HG03064 (cell line): ENCODE measurements at regions not wholly inside any gene's neighbourhood (a gene's known extent, or its start where the extent isn't known, plus 50 kb on each side); places are given as distances from the start of the nearest gene placed in this dataset.

Experiments used
- ATAC-seq: cut with Tn5 transposase; IDR thresholded peaks from one replicate; pipeline ENCODE4 v1.9.1; 2021; ENCODE audit warnings: low read depth; ENCODE audit not compliant: unreplicated experiment

DNA sequence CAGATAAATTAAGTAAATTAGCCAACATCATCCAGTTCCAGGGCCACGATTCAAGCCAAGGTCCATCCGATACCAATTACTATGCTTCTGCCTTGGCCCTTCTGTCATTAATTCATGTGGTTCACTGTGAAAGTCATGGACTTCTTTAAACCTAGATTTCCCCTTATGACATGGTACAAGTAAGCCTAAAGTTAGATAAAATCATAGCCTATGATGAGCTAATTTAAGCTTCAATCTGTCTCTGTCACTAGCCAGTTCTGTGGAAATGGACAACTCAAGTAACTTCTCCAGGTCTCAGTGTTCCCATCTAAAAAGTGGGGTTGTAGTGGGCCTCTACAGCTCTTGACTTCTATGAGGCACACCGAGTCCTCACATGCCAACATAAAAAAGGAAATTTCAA is 225.5 kb upstream of the MARCKS start:
- ATAC-seq = no peak

DNA sequence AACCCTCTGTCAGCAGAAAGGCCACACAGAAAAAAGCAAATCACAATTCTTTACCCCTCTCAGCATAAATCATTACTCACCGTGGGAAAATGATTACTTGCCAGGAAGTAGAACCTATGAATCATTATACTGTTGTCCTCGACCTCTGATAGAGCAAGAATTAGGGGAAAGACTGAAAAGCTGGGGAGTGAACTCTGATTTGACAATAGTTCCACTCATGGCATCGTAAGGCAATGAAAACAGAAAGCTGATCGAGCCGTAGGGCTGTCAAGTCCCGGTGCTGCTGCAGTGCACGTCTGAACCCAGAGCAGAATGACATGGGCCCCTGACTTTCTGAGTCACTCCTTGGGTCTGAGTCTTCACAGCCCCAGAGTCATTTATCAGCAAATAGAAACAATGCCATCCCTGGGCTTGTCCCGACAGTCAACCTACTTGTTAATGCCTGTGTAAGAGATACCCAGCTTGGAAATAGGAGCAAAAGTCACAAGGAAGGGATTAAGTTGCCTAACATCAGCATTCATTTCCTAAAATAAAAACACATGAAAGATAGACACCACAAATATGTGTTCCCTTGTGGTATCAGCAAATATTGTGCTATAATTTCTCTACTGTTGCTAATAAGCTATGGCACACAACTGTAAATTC is 224.8 kb upstream of the MARCKS start:
- peak; percentile 31 for ATAC-seq

DNA sequence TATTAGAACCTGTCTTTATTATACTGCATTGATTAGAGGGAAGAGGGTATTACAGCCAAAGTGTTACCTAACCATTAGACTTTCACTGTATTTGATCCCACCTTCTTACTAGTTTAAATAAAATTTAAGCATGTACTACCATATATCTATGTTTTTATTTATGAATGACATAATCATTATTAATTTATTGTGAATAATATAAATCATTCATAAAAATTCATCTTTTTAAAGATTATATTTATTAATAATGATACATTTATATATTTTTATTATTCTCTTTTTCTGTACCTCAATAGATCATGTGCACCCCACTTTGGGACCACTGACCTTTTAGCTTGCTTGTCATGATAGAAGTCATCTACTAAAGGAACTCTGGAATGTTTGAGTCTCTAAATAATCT is 223.5 kb upstream of the MARCKS start:
- ATAC-seq = no peak

GRCh38 chr6:113634352-113635163 is 222.6 kb upstream of the MARCKS start:
- ATAC-seq = no peak

DNA sequence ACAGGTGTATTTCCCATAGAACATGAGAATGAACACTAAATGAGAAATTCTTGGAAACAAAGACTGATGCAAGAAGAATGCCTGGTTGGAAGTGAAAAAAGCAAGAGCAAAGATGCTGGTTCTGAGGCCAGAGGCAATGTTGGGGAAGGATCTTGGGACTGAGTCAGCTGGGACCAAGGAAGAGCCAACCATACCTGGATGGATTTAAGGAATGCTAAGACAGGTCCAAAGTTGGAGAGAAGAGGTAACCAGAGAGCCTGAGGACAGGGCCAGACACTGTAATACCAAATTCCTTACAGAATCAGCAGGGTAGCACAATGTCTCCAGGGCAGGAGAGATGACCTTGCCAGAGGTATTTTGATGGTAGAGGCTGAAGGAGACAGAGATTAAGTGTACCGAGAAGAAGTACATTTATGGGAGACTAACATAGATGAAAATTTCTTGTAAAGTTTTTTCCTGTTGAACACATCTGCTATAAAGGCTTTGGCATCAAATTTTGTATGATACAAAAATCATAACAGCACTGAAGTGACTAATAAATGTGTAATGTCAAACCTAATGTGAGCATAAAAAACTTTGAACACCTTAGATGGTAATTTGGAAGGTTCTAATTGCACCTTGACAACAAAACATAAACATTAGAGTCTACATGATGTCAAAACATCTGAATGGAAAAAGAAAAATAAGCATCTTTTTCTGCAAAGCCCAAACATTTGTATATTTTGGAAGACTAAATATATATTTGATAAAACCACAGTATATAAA is 221.7 kb upstream of the MARCKS start:
- ATAC-seq = no peak

DNA sequence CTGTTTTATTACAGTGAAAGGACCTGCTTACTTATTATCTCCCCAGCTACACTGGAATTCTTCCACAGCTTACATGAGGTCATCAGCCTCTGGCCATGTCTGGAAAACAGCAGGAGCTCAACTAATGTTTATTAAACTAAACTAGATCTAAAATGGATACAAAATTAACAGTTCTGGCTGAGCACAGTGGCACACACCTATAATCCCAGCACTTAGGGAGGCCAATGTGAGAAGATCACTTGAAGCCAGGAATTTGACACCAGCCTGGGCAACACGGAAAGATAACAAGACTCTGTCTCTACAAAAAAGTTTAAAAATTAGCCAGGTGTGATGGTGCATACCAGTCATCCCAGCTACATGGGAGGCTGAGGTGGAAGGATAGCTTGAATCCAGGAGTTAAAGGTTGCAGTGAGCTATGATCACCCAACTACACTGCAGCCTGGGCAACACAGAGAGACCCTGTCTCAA is 220.8 kb upstream of the MARCKS start:
- ATAC-seq = no peak

- no peak for ATAC-seq
These were observed 217.1 kb upstream of the MARCKS start for GRCh38 chr6:113640051-113640450.

DNA sequence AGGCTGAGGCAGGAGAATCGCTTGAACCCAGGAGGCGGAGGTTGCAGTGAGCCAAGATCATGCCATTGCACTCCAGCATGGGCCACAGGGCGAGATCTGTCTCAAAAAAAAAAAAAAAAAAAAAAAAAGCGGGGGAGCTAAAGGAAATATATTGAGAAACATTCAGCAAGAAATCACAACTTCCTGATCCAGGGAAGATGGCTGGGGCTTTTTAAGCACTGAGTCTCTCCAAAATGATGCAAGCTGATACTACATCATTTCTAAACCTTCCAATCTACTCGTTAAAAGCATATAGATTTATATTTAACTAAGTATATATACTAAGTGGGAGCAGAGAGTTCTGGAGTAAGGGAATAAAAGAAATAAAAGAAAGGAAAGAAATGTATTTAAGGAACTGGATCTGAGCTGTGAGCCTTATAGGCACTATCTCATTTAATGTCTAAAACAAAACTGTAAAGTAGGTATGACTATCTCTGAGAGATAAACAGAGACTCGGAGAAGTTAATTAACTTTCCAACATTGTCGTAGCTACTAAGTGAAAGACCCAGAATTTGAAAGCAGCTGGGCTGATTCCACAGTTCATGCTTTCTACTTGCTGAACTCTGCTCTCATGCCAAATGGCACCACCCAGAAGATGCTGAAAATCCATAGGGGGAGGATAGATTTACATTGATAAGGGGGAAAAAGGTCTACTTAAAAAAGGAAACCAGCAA is 215.0 kb upstream of the MARCKS start:
- no peak for ATAC-seq

- ATAC-seq = peak; percentile 83
These were observed 214.3 kb upstream of the MARCKS start for GRCh38 chr6:113642714-113643406.

DNA sequence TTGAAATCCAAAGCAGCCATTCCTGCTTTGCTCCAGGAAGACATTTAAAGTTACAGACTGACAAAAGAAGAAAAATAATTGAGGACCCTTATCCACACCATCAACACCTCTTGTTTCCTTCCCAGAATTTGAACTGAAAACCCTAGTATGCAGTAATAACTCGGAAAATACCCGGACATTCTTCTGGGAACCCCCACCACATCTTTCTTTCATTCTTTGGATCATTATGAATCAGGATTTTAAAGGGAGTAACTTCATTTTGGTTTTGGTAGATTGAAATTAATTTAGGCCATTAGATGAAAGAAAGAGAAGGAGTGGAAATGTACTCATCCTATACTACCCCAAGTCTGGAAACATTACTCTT is 213.8 kb upstream of the MARCKS start:
- no peak for ATAC-seq

DNA sequence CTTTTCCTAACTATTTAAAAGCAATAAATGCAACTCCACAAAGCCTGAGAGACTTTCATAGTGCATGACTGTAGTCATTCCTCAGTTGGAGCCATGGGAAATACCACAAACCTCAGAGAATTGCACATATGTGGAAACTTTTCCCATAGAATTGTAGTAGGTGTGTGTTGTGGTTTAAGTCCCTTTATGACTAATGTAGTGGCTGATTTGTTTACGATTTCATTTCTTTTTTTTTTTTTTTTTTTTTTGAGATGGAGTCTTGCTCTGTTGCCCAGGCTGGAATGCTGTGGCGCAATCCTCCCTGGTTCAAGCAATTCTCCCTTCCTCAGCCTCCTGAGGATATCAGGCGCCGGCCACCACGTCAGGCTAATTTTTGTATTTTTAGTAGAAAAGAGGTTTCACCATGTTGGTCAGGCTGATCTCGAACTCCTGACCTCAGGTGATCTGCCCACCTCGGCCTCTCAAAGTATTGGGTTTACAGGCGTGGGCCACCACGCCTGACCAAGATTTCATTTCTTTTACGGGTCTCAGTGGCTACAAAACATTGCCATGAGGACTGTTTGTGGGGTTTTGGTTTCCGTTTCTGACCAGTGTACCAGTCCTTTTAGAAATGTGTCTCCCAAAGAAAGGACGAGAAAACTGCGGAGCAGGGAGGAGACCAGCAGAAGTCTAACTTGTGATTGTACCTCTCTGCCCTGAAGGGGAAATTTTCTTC is 212.1 kb upstream of the MARCKS start:
- ATAC-seq = no peak

GRCh38 chr6:113645576-113645970 is 211.6 kb upstream of the MARCKS start:
- ATAC-seq = no peak

GRCh38 chr6:113645986-113646385 is 211.2 kb upstream of the MARCKS start:
- no peak for ATAC-seq

GRCh38 chr6:113646701-113647100 is 210.4 kb upstream of the MARCKS start:
- ATAC-seq = no peak

DNA sequence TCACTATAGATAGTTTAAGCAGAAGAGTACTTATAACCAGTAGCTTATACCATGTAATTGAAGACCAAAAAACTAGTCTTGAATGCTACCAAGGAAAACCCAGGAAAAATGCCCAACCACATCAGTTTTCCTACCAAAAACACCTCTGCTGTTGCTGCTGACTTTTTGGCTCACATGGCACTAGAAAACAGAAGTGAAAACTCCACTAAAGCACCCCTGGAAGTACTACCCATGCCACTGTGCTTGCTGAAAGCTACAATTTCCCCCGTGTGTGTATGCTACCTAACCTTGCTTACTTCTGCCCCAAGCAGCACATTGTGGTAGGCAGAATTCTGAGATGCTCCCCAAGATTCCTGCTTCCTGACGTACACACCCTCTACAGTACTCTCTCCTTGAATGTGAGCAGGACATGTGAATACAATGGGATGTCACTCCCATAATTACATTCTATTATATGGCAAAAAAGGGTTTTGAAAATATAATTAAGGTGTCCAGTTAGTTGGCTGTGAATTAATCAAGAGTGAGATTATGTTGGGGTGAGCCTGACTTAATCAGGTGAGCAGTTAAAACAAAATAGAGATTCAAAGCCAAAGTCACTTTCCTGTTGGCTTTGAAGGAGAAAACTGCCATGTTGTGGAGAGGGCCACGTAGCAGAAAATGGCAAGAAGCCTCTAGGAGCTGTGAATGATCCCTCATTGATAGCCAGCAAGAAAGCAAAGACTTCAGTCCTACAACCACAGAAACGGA is 209.8 kb upstream of the MARCKS start:
- ATAC-seq = peak; percentile 43

- ATAC-seq = no peak
These were observed 208.4 kb upstream of the MARCKS start for GRCh38 chr6:113648698-113649097.

GRCh38 chr6:113649276-113649675 is 207.9 kb upstream of the MARCKS start:
- no peak for ATAC-seq

- no peak for ATAC-seq
These were observed 207.1 kb upstream of the MARCKS start for GRCh38 chr6:113649880-113650609.
